PFSK-1 (cell line): ENCODE measurements at regions not wholly inside any gene's neighbourhood (a gene's known extent, or its start where the extent isn't known, plus 50 kb on each side); places are given as distances from the start of the nearest gene placed in this dataset.

Source experiments
- FOXP2 ChIP-seq: optimal IDR thresholded peaks from 2 replicates; pipeline ENCODE3; 2011; ENCODE audit warnings: borderline replicate concordance, control low read depth, inconsistent platforms; ENCODE audit not compliant: insufficient read depth; ENCODE audit errors: extremely low read length, extremely low read depth
- POLR2AphosphoS5 ChIP-seq: IDR thresholded peaks from 2 replicates; pipeline ENCODE4 v1.6.1; 2012; ENCODE audit warnings: low read depth, mild to moderate bottlenecking, control low read depth, low read length, moderate library complexity
- TAF1 ChIP-seq: IDR thresholded peaks from 2 replicates; pipeline ENCODE4 v1.6.1; 2012; ENCODE audit warnings: low read length, control low read depth, borderline replicate concordance; ENCODE audit not compliant: insufficient read depth

GRCh38 chr16:65889533-65889966 lies 476.9 kb upstream of the CDH5 start:
- TF ChIP-seq POLR2AphosphoS5 (no peak), FOXP2 (no peak), TAF1 (no peak)
